ENCODE measurements at regions not wholly inside any gene's neighbourhood (a gene's known extent, or its start where the extent isn't known, plus 50 kb on each side); places are given as distances from the start of the nearest gene placed in this dataset.

DNA sequence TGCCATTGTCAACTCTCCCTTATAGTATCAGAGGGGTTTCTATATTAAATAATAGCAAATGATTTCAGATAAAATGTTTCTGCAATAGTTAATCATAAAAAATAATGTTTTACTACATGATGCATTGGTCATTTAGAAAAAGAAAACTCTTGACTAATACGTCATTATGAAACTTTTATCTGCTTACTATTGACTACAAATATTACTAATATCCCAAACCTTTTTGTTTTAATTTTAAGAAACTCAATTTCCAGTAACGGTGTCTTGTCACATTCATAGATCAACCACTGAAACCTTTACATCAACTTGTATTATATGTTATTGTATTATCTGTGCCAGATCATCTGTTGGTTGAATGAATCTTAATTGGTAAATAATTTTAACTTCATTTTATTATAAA is 482.9 kb upstream of the SLC35B3 start:
- ATAC-seq (no peak), DNase-seq (no peak)
- no peaks in the 10 kb centered on the region for H3K9me3 ChIP-seq
- intact Hi-C loops (cut with DNase I, micrococcal nuclease): no loop called here
- no peak overlapping the region for H3K4me3 ChIP-seq
- no peaks in the 10 kb centered on the region for H3K4me1 ChIP-seq (ENCODE audit: low read depth)
- H3K36me3 ChIP-seq (ENCODE audit: low read depth): no peaks in the 10 kb centered on the region
- TF ChIP-seq, protein P1, sequence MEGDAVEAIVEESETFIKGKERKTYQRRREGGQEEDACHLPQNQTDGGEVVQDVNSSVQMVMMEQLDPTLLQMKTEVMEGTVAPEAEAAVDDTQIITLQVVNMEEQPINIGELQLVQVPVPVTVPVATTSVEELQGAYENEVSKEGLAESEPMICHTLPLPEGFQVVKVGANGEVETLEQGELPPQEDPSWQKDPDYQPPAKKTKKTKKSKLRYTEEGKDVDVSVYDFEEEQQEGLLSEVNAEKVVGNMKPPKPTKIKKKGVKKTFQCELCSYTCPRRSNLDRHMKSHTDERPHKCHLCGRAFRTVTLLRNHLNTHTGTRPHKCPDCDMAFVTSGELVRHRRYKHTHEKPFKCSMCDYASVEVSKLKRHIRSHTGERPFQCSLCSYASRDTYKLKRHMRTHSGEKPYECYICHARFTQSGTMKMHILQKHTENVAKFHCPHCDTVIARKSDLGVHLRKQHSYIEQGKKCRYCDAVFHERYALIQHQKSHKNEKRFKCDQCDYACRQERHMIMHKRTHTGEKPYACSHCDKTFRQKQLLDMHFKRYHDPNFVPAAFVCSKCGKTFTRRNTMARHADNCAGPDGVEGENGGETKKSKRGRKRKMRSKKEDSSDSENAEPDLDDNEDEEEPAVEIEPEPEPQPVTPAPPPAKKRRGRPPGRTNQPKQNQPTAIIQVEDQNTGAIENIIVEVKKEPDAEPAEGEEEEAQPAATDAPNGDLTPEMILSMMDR (IDR thresholded peaks at IDR 0.05): no peak

GRCh38 chr6:8914700-8915099 is 479.4 kb upstream of the SLC35B3 start:
- TF ChIP-seq, protein P1 (IDR thresholded peaks at IDR 0.05): no peak
- no peaks in the 10 kb centered on the region for H3K36me3 ChIP-seq (ENCODE audit: low read depth)
- intact Hi-C loops (cut with DNase I, micrococcal nuclease): no loop called here

GRCh38 chr6:8908638-8909037 is 473.3 kb upstream of the SLC35B3 start:
- Histone ChIP-seq H3K9me3 (no peaks in the 10 kb centered on the region), H3K36me3 (ENCODE audit: low read depth) (no peaks in the 10 kb centered on the region), H3K4me1 (ENCODE audit: low read depth) (no peaks in the 10 kb centered on the region), H3K4me3 (no peak overlapping the region)
- ATAC-seq (no peak), DNase-seq (no peak)
- TF ChIP-seq, protein P1 (IDR thresholded peaks at IDR 0.05): no peak
- intact Hi-C loops (cut with DNase I, micrococcal nuclease): no loop called here

More at GRCh38 chr6:8914700-8915099, 479.4 kb upstream of the SLC35B3 start:
- H3K4me1 ChIP-seq (ENCODE audit: low read depth): no peaks in the 10 kb centered on the region
- no peak overlapping the region for H3K4me3 ChIP-seq
- H3K9me3 ChIP-seq: no peaks in the 10 kb centered on the region
- DNase-seq: no peak
- no peak for ATAC-seq

GRCh38 chr6:8906699-8907098 is 471.4 kb upstream of the SLC35B3 start:
- no peaks in the 10 kb centered on the region for H3K36me3 ChIP-seq (ENCODE audit: low read depth)
- ATAC-seq: no peak
- TF ChIP-seq, protein P1 (IDR thresholded peaks at IDR 0.05): no peak
- no peaks in the 10 kb centered on the region for H3K4me1 ChIP-seq (ENCODE audit: low read depth)
- H3K4me3 ChIP-seq: no peak overlapping the region
- DNase-seq: no peak
- intact Hi-C loops (cut with DNase I, micrococcal nuclease): no loop called here
- H3K9me3 ChIP-seq: no peaks in the 10 kb centered on the region

DNA sequence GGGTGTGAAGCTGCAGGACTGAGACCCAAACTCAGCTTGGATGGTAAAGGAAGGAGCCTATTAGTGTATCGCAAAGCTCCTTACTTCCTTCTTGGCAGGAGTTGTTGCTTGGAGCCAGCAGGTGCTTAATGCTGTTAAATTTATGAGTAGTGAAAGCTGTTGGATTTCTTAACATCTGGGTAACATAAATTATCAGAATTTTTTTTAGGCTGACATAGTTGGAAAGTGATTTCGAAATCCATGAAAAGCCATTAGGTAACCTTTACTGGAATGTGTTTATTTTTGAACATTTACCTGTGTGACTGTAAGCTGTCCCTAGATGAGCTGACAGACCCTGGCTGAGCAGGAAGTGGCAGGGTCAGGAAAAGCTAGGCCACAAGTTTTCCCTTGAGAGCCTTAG is 470.4 kb upstream of the SLC35B3 start:
- Histone ChIP-seq H3K9me3 (no peaks in the 10 kb centered on the region), H3K4me1 (ENCODE audit: low read depth) (no peaks in the 10 kb centered on the region), H3K36me3 (ENCODE audit: low read depth) (no peaks in the 10 kb centered on the region), H3K4me3 (no peak overlapping the region)
- TF ChIP-seq, protein P1 (IDR thresholded peaks at IDR 0.05): no peak
- ATAC-seq: no peak
- intact Hi-C loops (cut with DNase I, micrococcal nuclease): no loop called here
- DNase-seq: no peak

- no peaks in the 10 kb centered on the region for H3K9me3 ChIP-seq
- intact Hi-C loops (cut with DNase I, micrococcal nuclease): no loop called here
- TF ChIP-seq, protein P1 (IDR thresholded peaks at IDR 0.05): no peak
- H3K36me3 ChIP-seq (ENCODE audit: low read depth): no peaks in the 10 kb centered on the region
- DNase-seq (no peak), ATAC-seq (no peak)
- no peak overlapping the region for H3K4me3 ChIP-seq
- no peaks in the 10 kb centered on the region for H3K4me1 ChIP-seq (ENCODE audit: low read depth)
Measured at GRCh38 chr6:8904754-8905153, 469.4 kb upstream of the SLC35B3 start.
